HG02981 (cell line): ENCODE measurements at regions not wholly inside any gene's neighbourhood (a gene's known extent, or its start where the extent isn't known, plus 50 kb on each side); places are given as distances from the start of the nearest gene placed in this dataset.
"Not testable (repeated sequence)": the region's sequence is repeated elsewhere in the genome, so short reads cannot be mapped to it uniquely, and the experiment has no call there.

Experiments used
- ATAC-seq: cut with Tn5 transposase; IDR thresholded peaks from one replicate; pipeline ENCODE4 v1.9.1; 2021; ENCODE audit warnings: mild to moderate bottlenecking, moderate library complexity; ENCODE audit not compliant: unreplicated experiment

DNA sequence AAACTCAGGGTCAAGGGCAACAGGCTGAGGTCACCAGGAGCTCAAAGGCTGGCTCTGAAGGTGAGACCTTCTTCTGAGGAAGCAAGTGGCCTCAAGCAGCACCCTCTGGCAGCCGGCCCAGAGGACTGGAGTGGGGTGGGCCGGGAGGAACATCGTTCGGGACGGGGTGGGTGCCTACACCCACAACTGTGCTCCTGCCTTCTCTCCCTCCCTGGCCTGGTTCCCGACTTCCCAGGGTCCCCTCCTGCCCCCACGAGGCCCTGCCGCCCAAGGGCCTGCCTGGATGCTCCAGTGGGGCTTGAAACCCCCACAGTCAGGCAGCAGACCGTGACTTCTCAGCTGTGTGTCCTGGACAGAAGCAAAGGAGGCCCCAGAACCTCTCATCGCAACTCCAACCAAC, 195.7 kb downstream of the IGLL1 start:
- ATAC-seq = no peak

DNA sequence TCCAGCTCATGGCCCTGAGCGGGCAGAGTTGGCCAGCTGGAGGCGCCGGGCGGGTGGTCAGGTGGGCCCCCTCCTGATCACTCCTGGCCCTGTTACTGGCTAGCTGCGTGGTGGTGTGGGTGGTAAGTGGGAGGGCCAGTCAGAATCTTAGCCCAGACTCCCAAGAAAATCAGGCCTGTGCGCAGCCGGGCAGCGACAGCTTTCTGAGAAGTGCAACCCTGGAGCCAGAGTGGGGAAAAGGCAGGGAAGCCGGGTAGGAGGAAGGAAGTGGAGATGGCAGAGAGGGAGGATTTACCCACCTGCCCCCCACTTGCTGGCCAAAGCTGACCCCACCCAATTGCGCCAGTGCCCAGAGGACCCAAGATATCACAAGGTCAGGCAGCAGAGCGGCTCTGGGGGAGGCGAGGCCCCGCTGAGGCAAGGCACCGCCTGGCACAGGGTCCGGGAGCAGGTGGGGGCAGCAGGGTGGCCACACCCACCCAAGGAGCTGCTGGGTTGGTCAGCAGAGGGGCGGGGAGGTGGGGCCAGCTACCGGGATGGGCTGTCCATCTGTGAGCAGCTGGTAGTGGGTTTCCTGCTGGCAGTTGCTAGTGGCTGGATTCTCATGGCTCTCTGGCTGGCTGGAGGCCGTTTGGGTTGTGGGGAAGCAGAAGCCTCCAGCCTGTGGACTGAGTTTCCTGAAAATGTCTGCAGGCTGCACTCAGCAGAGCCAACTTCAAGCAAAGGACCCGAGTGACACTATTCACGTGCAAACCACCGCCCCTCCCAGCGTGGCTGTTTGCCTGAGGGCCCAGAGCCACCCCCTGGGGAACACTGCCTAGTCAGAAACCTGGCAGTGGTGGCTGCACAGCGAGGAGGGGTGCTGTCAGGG, 196.4 kb downstream of the IGLL1 start:
- ATAC-seq = no peak

DNA sequence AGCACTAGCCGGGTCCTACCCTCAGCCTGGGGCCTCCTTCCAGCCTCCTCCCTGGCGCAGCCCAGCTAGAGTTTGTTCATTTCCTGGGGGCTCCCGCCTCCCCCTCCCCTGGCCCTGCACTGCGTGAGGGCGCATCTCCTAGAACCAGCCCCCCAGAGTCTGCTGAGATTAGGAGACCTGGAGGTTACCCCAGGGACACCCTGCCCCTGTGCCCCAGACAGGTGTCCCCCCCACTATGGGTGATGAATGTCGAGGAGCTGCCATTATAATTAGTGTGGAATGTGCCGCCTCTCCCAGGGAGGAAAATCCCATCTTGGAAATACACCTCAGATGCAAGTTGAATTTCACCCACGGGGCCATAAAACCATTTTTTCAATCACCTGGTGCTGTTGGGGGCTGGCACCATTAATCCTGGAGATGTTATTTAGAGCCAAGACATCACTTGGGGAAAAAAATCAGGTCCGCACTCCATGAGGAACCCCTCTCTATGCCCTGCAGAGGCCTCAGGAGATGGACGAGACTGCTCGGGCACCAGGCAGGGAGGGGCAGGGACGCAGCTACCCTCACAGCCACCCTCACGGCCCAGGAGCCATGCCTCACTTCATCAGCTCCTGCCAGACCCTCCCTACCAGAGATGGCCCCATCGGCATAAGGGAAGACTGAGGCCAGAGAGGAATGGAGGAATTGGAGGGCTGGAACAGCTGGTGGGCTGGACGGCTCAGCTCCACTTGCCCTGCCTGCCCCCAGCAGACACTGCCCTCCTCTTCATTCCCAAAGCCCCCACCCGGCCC, 197.5 kb downstream of the IGLL1 start:
- ATAC-seq = no peak

DNA sequence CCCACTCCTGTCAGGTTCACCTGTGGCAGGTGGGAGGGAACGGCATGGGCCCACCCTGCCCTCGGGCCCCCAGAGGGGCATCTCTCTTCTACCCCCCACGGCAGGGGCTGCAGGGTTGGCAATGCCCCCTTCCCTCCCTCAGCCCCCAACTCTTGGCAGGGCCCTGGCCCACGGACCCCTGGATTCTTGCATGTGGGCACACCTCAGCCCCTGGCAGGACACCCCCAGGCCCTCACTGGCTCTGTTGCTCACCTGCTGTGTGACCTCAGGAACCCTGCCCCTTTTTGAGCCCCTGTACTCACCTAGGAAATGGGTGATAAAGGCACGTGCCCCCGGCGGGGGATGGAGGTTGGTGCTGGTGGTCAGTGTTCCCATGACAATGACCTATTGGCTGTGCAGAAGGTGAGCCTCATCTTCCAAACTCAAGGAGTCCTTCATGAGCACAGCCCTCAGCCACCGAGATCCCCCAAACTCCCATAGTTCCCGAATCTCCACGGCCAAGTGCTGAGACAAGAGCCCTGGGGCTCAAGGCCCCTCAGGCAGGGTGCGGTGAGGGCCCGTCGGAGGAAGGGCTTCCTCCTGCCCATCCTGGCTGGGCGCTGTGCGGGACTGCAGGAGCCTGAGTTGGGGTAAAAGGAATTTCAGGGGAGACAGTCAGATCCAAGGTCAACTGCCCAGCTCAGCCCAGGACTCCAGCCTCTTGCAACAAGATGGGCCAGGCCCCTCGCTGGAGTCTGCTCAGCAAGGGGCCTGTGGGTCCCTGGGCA, 198.2 kb downstream of the IGLL1 start:
- ATAC-seq = no peak

DNA sequence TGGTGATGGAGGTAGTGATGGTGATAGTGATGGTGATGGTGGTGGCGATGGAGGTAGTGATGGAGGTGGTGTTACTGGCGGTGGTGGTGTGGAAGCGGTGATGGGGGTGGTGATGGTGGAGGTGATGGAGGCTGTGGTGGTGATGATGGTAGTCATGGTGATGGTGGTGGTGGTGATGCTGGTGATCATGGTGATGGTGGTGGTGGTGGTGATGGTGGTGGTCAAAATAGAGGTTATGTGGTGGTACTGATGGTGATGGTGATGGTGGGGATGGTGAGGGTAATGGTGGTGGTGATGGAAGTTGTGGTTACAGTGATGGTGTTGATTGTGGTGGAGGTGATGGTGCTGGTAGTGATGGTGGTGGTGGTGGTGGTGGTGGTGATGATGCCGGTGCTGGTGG, 199.2 kb downstream of the IGLL1 start:
- ATAC-seq = no peak

DNA sequence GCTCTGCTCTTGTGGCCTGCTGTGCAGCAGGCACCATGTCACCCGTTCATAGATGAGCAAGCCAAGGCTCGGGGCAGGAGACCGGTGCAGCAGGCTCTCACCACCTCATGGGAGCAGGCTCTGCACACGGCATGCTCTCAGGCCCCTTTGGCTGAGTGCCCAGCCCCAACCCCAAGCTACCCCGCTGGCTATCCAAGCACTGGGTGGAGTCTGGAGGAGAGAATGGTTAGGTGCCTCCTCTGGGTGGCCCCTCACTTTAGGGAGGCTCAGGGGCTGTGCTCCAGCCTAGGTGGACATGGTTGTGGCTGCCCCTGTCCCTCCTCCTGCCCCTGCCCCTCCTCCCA, 199.9 kb downstream of the IGLL1 start:
- no peak for ATAC-seq

DNA sequence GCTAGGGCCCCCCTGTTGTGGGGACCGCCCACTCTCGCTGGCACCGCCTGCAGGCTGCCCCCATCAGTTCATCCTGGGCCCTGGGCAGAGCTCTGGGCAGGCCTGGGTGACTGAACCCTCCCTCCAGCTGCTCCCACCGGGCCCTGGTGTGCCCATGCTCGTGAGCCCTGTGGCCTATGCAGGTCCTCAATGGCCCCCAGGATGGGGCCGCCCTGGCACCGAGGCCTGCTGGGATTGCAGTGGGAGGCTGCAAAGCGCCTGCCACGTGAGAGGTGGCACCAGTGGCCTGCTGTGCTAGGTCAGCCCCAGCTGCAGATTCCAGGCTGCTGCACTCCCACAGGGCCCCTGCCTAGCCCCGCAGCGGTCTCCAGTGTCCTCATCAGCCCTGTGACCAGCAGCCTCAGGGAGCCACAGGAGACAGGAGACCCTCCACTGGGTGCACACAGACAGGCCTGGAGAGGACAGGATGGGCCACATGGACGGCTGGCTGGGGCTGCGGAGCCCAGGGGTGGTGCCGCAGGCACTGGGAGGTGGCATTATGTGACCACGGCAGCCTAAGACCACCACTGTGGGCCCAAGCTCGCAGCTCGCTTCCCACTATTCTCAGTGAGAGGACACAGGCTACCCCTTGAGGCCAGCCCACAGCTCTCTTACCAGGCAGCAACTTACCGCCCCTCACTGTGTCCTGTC, 199.4 kb downstream of the BCR start:
- ATAC-seq = not testable (repeated sequence)

DNA sequence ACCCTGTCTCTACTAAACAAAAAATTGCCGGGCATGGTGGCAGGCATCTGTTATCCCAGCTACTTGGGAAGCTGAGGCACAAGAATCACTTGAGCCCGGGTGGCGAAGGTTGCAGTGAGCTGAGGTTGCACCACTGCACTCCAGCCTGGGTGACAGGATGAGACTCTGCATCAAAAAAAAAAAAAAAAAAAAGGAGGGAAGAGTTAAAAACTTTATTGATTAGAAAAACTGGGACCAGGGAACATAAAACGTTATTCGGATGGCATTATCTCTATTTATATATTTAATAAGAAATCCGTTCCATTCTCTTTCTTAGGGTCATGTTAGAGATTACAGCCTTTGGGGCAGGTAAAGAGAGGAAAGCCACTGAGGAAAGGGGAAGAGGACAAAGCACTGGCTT, 197.5 kb downstream of the BCR start:
- ATAC-seq = no peak

DNA sequence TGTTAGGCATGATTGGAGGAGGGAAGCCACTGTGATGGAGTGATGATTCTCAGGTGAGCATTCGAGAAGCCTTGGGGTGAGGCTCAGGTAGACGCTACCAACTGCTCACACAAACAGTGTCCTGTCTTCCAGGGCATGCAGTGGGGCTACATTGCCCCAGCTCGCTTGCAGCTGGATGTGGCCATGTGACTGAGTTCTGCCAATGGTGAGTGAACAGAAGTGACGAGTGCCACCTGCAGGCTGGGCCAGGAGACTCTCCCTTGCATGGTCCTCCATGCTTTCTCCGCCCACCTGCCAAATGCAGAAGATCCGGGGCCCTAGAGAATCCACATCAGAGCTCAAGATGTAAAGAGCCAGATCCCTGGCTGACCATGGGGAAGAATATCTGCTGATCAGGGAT, 195.9 kb downstream of the BCR start:
- no peak for ATAC-seq

DNA sequence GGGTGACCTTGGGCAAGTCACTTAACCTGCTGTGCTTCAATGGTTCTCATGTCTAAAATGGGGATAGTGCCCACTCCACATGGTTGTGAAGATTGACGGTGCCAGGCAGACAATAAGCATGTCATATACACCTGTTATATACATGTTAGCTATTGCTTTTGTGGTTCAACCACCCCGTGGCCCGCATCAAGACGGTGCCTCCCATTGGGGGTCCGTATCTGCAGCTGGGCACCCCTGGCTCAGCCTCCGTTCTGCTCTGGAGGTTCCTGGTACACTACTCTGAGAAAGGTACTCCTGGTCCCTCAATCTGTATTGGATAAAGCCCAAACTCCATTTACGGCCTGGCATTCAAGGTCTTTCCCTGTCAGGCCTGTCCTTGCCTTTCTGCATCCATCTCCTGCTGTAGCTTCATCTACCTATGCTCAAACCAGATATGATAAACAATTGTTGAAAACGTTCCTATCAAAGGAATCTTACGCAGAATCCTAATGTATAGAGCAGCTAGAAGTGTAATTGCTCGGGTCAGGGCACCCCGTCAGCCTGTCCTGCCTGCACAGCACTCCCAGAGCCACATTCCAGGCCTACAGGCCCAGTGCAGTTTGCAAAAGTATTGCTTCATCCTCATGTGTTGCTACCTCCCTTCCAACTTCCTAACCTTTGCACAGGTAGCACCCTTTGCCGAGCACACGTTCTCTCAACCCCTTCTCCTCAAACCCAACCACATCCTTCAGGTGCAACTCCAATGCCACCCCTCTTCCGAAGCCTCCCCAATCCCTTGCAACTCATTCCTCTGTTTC, 194.9 kb downstream of the BCR start:
- ATAC-seq = no peak

DNA sequence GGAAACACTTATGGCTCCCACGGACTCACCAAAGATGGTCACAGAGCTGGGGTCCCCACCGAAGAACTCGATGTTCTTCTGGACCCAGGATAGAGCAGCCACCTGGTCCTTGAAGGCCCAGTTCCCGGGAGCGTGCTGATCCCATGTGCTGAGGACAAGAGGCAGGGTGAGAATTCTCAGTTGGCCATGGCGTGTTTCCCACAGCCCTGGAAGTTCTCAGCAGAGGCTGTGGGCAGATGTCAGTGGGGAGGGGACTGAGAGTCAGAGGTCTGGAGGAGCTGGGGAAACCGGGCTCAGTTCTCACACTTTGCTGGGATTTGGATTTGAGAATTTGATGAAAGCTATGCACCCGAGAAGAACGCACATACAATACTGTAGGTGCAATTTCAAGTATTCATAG, 193.3 kb downstream of the BCR start:
- ATAC-seq = no peak

DNA sequence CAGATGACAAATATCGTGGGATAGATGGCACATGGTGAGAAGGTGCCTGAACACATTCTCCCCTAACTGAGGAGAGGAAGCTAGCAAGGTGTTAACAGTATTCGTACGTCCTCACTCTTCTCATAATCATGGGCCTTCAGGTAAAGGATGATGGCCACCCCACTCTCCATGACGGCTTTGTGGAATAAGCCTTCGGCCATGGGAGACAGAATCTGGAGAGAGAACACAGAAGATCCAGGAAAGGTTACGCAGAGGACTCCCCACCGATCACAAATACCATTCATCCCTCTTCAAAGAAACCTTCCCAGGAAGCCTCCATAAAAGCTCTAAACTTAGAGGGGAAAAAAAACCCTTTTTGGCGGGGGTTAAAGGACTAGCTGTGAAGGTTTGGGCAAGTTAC, 189.9 kb downstream of the BCR start:
- ATAC-seq = no peak

DNA sequence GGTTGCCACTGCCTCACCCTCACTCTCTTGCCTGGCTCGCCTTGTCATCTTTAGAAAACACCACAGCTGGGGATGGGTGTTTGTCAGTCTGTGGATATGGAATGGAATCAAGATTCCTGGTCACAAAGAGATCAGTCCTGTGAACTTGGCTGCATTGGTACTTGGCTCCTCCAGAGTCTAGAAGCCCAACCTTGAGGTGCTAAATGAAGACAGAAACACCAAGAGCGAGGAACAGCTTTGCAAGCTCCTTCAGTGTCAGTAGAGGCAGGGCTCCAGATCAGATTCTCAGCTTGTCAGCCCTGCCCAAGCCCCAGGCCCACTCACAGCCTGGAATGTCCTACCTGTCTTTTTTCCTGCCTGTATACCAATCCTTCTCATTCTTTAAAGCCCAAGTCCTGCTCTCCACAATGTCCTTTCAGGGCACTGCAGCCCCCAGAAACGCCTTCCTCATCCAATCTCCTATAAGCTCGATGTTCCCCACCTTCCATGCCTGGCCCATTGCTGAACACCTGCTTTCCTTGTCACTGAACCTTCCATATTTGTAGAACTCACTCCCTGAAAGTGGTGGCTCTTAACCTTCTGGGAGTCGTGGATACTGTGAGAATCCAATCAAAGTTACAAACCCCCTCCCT, 188.9 kb downstream of the BCR start:
- ATAC-seq = no peak
